Gastrocnemius medialis (tissue), 4 donors: ENCODE measurements at regions not wholly inside any gene's neighbourhood (a gene's known extent, or its start where the extent isn't known, plus 50 kb on each side); places are given as distances from the start of the nearest gene placed in this dataset.

ENCODE experiments used
- CTCF ChIP-seq, 5 experiments: fragments of 450-650 bp in 3 of 5; fragments of 200-600 bp in 2 of 5; sonication (generic) in 2 of 5; IDR thresholded peaks in 4 of 5; conservative IDR thresholded peaks in 1 of 5; 1 replicate in 4 of 5; 2 replicates in 1 of 5; pipeline ENCODE4 v1.5.1; 2016 to 2019; ENCODE audit warnings: antibody characterized with exemption in 5 of 5, mild to moderate bottlenecking in 3 of 5, moderate library complexity in 3 of 5
- POLR2A ChIP-seq, 2 donors: fragments of 450-650 bp; IDR thresholded peaks; one replicate each; pipeline ENCODE4 v1.6.1; 2017; ENCODE audit warnings: antibody characterized with exemption in 2 of 2, mild to moderate bottlenecking in 2 of 2, moderate library complexity in 2 of 2

GRCh38 chr13:55432814-55433213 is 1707.9 kb upstream of the PRR20A start:
- TF ChIP-seq CTCF (IDR thresholded peaks at IDR 0.05 in 4 of 5, conservative IDR thresholded peaks at IDR 0.05 in 1 of 5) (no peak), POLR2A (IDR thresholded peaks at IDR 0.05) (no peak)
